ENCODE measurements at regions not wholly inside any gene's neighbourhood (a gene's known extent, or its start where the extent isn't known, plus 50 kb on each side); places are given as distances from the start of the nearest gene placed in this dataset.

GRCh38 chr2:217271813-217272212 lies 411.9 kb upstream of the TNP1 start:
- DNase-seq (ENCODE audit: low read depth) (peak; percentile 26), FAIRE-seq (no peak)
- TF ChIP-seq, protein P1, sequence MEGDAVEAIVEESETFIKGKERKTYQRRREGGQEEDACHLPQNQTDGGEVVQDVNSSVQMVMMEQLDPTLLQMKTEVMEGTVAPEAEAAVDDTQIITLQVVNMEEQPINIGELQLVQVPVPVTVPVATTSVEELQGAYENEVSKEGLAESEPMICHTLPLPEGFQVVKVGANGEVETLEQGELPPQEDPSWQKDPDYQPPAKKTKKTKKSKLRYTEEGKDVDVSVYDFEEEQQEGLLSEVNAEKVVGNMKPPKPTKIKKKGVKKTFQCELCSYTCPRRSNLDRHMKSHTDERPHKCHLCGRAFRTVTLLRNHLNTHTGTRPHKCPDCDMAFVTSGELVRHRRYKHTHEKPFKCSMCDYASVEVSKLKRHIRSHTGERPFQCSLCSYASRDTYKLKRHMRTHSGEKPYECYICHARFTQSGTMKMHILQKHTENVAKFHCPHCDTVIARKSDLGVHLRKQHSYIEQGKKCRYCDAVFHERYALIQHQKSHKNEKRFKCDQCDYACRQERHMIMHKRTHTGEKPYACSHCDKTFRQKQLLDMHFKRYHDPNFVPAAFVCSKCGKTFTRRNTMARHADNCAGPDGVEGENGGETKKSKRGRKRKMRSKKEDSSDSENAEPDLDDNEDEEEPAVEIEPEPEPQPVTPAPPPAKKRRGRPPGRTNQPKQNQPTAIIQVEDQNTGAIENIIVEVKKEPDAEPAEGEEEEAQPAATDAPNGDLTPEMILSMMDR (IDR thresholded peaks at IDR 0.05; ENCODE audit: insufficient read depth, low read length, severe bottlenecking), result no peak
- H3K27me3 ChIP-seq (ENCODE audit: control insufficient read depth, insufficient read depth, low read length), result no peaks in the 10 kb centered on the region
- no peaks in the 10 kb centered on the region for H3K36me3 ChIP-seq (ENCODE audit: control insufficient read depth, insufficient read depth, low read length)
- no peak overlapping the region for H3K4me3 ChIP-seq (ENCODE audit: low read depth, low read length)

DNA sequence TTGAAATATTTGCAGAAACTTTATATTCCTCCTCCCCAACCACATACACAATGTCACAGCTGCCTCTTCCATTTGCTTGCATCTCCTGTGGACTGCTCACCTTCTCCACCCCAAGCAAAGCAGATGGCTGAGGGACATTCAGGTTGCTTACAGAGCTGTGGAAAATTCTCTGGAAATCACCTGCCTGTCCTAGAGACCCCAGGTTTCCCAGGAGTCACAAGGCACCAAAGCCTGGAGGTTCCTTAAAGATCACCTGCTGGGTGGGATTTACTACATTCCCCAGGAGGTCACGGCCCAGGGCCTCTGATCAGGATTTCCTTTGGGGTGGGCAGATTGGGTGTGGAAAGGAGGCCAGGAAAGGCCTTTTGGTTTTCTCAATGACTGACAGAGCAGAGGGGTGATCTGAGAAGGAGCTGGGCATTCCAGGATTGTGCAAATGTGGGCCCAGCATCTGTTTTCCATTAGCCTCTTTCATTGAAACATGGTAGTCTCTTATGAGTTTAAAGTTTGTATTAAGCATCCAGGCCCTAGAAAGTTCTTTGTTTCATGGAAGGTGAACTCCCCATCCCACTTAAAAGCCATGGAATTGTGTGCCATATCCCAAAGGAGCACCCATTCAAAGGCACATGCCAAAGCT lies 410.7 kb upstream of the TNP1 start:
- DNase-seq (ENCODE audit: low read depth) (no peak), FAIRE-seq (peak; percentile 23)
- TF ChIP-seq, protein P1 (IDR thresholded peaks at IDR 0.05; ENCODE audit: insufficient read depth, low read length, severe bottlenecking), result no peak
- H3K4me3 ChIP-seq (ENCODE audit: low read depth, low read length), result no peak overlapping the region
- H3K36me3 ChIP-seq (ENCODE audit: control insufficient read depth, insufficient read depth, low read length), result no peaks in the 10 kb centered on the region
- no peaks in the 10 kb centered on the region for H3K27me3 ChIP-seq (ENCODE audit: control insufficient read depth, insufficient read depth, low read length)

- DNase-seq (ENCODE audit: low read depth) (no peak), FAIRE-seq (no peak)
- Histone ChIP-seq H3K4me3 (ENCODE audit: low read depth, low read length) (no peak overlapping the region), H3K27me3 (ENCODE audit: control insufficient read depth, insufficient read depth, low read length) (no peaks in the 10 kb centered on the region), H3K36me3 (ENCODE audit: control insufficient read depth, insufficient read depth, low read length) (no peaks in the 10 kb centered on the region)
- TF ChIP-seq, protein P1 (IDR thresholded peaks at IDR 0.05; ENCODE audit: insufficient read depth, low read length, severe bottlenecking), result no peak
Observed at GRCh38 chr2:217269701-217270484, 410.0 kb upstream of the TNP1 start.

GRCh38 chr2:217268978-217269377 lies 409.1 kb upstream of the TNP1 start:
- no peak for DNase-seq (ENCODE audit: low read depth)
- Histone ChIP-seq H3K4me3 (ENCODE audit: low read depth, low read length) (no peak overlapping the region), H3K36me3 (ENCODE audit: control insufficient read depth, insufficient read depth, low read length) (no peaks in the 10 kb centered on the region), H3K27me3 (ENCODE audit: control insufficient read depth, insufficient read depth, low read length) (no peaks in the 10 kb centered on the region)
- no peak for FAIRE-seq
- TF ChIP-seq, protein P1 (IDR thresholded peaks at IDR 0.05; ENCODE audit: insufficient read depth, low read length, severe bottlenecking), result no peak

DNA sequence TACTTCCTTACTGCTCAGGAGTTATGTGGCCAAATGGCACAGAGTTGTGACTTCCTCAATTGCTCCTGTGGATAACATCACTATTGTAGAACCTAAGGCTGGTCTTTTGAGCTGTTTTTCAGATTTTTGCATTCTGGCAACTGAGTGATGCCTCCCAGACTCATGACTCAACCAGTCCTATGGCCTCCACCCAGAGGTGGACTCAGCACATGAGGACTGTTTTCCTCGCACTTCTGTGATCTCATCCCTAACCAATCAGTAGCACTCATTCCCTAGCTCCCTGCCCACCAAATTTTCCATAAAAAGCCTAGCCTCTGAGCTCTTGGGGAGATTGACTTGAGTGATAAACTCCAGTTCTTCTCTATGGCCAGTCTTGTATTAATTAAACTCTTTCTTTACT lies 407.9 kb upstream of the TNP1 start:
- H3K36me3 ChIP-seq (ENCODE audit: control insufficient read depth, insufficient read depth, low read length), result no peaks in the 10 kb centered on the region
- peak; percentile 88 for FAIRE-seq
- TF ChIP-seq, protein P1 (IDR thresholded peaks at IDR 0.05; ENCODE audit: insufficient read depth, low read length, severe bottlenecking), result no peak
- H3K27me3 ChIP-seq (ENCODE audit: control insufficient read depth, insufficient read depth, low read length), result no peaks in the 10 kb centered on the region
- no peak for DNase-seq (ENCODE audit: low read depth)
- no peak overlapping the region for H3K4me3 ChIP-seq (ENCODE audit: low read depth, low read length)

All from bronchial epithelial cell (primary cell).